ENCODE measurements at regions not wholly inside any gene's neighbourhood (a gene's known extent, or its start where the extent isn't known, plus 50 kb on each side); places are given as distances from the start of the nearest gene placed in this dataset.

DNA sequence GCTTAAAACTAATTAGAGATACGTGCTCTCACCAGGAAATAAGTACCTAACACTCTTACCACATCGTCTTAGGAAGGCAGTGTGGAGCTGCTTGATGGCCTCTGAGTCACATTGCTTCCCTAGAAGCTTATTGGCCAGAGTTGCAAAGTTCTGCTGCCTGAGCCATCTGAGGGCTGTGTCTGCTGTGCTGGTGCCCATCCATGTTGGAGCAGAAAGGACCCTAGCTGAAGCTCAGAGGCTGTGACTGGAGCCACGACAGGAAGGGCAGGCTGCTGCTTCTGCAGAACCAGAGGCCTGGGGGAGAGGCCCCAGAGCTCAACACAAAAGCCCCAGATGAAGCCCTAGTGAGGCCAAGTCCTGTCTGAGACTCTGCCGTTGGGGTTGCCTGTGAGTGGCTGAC, 64.8 kb upstream of the IGFBP3 start:
- TF ChIP-seq POLR2AphosphoS5 (IDR thresholded peaks at IDR 0.05; ENCODE audit: low read depth), result no peak
- TF ChIP-seq CTCF (conservative IDR thresholded peaks at IDR 0.05; ENCODE audit: low read depth in 2 of 2), result no peak
- TF ChIP-seq EZH2 (IDR thresholded peaks at IDR 0.05; ENCODE audit: low read depth, unreplicated experiment), result no peak
- no peak for TF ChIP-seq EZH2phosphoT487 (IDR thresholded peaks at IDR 0.05; ENCODE audit: unreplicated experiment)
- no peak for TF ChIP-seq CREB1 (CRISPR knock-in tag; IDR thresholded peaks at IDR 0.05; ENCODE audit: low read depth)
- TF ChIP-seq, protein P1, sequence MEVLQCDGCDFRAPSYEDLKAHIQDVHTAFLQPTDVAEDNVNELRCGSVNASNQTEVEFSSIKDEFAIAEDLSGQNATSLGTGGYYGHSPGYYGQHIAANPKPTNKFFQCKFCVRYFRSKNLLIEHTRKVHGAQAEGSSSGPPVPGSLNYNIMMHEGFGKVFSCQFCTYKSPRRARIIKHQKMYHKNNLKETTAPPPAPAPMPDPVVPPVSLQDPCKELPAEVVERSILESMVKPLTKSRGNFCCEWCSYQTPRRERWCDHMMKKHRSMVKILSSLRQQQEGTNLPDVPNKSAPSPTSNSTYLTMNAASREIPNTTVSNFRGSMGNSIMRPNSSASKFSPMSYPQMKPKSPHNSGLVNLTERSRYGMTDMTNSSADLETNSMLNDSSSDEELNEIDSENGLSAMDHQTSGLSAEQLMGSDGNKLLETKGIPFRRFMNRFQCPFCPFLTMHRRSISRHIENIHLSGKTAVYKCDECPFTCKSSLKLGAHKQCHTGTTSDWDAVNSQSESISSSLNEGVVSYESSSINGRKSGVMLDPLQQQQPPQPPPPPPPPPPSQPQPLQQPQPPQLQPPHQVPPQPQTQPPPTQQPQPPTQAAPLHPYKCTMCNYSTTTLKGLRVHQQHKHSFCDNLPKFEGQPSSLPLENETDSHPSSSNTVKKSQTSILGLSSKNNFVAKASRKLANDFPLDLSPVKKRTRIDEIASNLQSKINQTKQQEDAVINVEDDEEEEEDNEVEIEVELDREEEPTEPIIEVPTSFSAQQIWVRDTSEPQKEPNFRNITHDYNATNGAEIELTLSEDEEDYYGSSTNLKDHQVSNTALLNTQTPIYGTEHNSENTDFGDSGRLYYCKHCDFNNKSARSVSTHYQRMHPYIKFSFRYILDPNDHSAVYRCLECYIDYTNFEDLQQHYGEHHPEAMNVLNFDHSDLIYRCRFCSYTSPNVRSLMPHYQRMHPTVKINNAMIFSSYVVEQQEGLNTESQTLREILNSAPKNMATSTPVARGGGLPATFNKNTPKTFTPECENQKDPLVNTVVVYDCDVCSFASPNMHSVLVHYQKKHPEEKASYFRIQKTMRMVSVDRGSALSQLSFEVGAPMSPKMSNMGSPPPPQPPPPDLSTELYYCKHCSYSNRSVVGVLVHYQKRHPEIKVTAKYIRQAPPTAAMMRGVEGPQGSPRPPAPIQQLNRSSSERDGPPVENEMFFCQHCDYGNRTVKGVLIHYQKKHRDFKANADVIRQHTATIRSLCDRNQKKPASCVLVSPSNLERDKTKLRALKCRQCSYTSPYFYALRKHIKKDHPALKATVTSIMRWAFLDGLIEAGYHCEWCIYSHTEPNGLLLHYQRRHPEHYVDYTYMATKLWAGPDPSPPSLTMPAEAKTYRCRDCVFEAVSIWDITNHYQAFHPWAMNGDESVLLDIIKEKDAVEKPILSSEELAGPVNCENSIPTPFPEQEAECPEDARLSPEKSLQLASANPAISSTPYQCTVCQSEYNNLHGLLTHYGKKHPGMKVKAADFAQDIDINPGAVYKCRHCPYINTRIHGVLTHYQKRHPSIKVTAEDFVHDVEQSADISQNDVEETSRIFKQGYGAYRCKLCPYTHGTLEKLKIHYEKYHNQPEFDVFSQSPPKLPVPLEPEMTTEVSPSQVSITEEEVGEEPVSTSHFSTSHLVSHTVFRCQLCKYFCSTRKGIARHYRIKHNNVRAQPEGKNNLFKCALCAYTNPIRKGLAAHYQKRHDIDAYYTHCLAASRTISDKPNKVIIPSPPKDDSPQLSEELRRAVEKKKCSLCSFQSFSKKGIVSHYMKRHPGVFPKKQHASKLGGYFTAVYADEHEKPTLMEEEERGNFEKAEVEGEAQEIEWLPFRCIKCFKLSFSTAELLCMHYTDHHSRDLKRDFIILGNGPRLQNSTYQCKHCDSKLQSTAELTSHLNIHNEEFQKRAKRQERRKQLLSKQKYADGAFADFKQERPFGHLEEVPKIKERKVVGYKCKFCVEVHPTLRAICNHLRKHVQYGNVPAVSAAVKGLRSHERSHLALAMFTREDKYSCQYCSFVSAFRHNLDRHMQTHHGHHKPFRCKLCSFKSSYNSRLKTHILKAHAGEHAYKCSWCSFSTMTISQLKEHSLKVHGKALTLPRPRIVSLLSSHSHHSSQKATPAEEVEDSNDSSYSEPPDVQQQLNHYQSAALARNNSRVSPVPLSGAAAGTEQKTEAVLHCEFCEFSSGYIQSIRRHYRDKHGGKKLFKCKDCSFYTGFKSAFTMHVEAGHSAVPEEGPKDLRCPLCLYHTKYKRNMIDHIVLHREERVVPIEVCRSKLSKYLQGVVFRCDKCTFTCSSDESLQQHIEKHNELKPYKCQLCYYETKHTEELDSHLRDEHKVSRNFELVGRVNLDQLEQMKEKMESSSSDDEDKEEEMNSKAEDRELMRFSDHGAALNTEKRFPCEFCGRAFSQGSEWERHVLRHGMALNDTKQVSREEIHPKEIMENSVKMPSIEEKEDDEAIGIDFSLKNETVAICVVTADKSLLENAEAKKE (CRISPR knock-in tag; IDR thresholded peaks at IDR 0.05), result no peak
